Tibial nerve (tissue), 4 donors: ENCODE measurements at regions not wholly inside any gene's neighbourhood (a gene's known extent, or its start where the extent isn't known, plus 50 kb on each side); places are given as distances from the start of the nearest gene placed in this dataset.

ENCODE experiments used
- CTCF ChIP-seq, 5 experiments: fragments of 200-600 bp in 3 of 5; fragments of 450-650 bp in 2 of 5; sonication (generic) in 3 of 5; IDR thresholded peaks; one replicate each; pipeline ENCODE4 v1.5.1; 2016 to 2019; ENCODE audit warnings: antibody characterized with exemption in 5 of 5, mild to moderate bottlenecking in 3 of 5, moderate library complexity in 2 of 5
- EP300 ChIP-seq, 2 donors: sonication (generic); formaldehyde crosslinking; IDR thresholded peaks; one replicate each; pipeline ENCODE4 v1.6.1; 2017; ENCODE audit warnings: antibody characterized with exemption in 2 of 2, mild to moderate bottlenecking in 1 of 2
- POLR2A ChIP-seq, 2 donors: fragments of 450-650 bp; IDR thresholded peaks; one replicate each; pipeline ENCODE4 v1.6.1; 2017; ENCODE audit warnings: antibody characterized with exemption in 2 of 2, mild to moderate bottlenecking in 2 of 2, moderate library complexity in 2 of 2

- TF ChIP-seq POLR2A (IDR thresholded peaks at IDR 0.05) (no peak), CTCF (IDR thresholded peaks at IDR 0.05) (no peak), EP300 (IDR thresholded peaks at IDR 0.05) (no peak)
Observed at GRCh38 chr5:158381614-158382160, 522.7 kb upstream of the CLINT1 start.
